Calu3 (cell line): ENCODE measurements at regions not wholly inside any gene's neighbourhood (a gene's known extent, or its start where the extent isn't known, plus 50 kb on each side); places are given as distances from the start of the nearest gene placed in this dataset.

Source experiments
- BruUV-seq: library from RNA; stranded (reverse); fragments of 400-500 nt; replicated peaks from 2 replicates; lab custom pipeline; 2021; lab: Mats Ljungman, UMichigan
- CTCF ChIA-PET: fragments of 300-600 bp; sonication (Branson Sonifier 250); formaldehyde crosslinking; loops from one replicate; lab custom pipeline; 2022; ENCODE audit warnings: antibody characterized with exemption; lab: Charles Lee
- DNase-seq: peaks from one replicate; pipeline ENCODE4 v3.0.0; 2022
- H3K27ac Mint-ChIP-seq: one replicate; pipeline ENCODE4 v1.8.0; 2022; ENCODE audit warnings: mixed read lengths; ENCODE audit not compliant: unreplicated experiment
- H3K27me3 Mint-ChIP-seq: one replicate; pipeline ENCODE4 v1.8.0; 2022; ENCODE audit warnings: mixed read lengths; ENCODE audit not compliant: unreplicated experiment
- H3K36me3 Mint-ChIP-seq: one replicate; pipeline ENCODE4 v1.8.0; 2022; ENCODE audit warnings: mild to moderate bottlenecking, moderate library complexity, mixed read lengths; ENCODE audit not compliant: insufficient read depth, unreplicated experiment
- H3K4me1 Mint-ChIP-seq: one replicate; pipeline ENCODE4 v1.8.0; 2022; ENCODE audit warnings: mild to moderate bottlenecking, low read depth, mixed read lengths; ENCODE audit not compliant: unreplicated experiment
- H3K4me3 Mint-ChIP-seq: one replicate; pipeline ENCODE4 v1.8.0; 2022; ENCODE audit warnings: mild to moderate bottlenecking, low read depth, moderate library complexity, mixed read lengths; ENCODE audit not compliant: unreplicated experiment
- H3K9me3 Mint-ChIP-seq: one replicate; pipeline ENCODE4 v1.8.0; 2022; ENCODE audit warnings: low read depth, mixed read lengths; ENCODE audit not compliant: unreplicated experiment
- CTCF ChIP-seq: fragments of 200-600 bp; IDR thresholded peaks from one replicate; pipeline ENCODE4 v1.8.0; 2022; ENCODE audit warnings: antibody characterized with exemption; ENCODE audit not compliant: unreplicated experiment
- intact Hi-C: fragments of 100-400 bp; cut with micrococcal nuclease; formaldehyde crosslinking; loops from one replicate; pipeline ENCODE4 v1.10.0; 2022; ENCODE audit not compliant: unreplicated experiment

DNA sequence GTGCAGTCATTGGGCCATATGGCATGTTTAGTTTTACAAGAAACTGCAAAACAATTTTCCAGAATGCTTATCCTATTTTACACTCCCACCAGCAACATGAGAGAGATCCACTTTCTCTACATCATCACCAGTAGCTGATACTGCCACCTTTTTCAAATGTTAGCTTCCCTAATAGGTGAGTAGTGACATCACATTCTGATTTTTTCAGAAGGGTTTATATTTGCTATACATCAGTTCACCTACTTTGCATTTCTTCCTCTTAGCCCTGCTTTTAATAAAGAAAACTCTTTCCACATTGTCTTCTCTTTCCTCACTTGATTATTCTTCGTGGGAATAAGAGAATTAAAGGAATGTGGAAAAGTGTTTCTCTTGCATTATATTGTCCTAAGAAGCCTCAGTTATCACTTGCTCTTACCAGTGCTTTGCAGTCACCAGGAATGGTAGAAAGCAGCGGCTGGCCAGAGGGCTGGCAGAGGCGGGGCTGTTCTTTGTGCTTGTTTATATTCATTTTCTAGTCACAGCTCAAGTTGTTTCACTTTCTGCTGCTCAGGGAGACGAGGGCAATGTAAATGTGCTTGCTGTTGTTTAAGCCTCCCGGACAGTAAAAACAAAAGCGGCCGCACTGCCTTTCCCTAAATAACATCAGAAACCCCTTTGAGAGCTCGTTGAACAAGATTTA is 164.8 kb downstream of the HSD17B3 start:
- TF ChIP-seq CTCF: no peak
- intact Hi-C loops: no loop called here
- DNase-seq: no peak
- H3K36me3 Mint-ChIP-seq: no peaks in the 10 kb centered on the region
- no TSS peak for BruUV-seq
- no peaks in the 10 kb centered on the region for H3K27me3 Mint-ChIP-seq
- H3K4me3 Mint-ChIP-seq: no peak overlapping the region
- CTCF ChIA-PET: interaction anchor here (0.6 kb wide), 2 partner anchors 197 to 1404 kb away, joined by 3 to 5 read pairs; no protein-coding TSS in a partner anchor
- H3K9me3 Mint-ChIP-seq: no peaks in the 10 kb centered on the region
- no peak overlapping the region for H3K27ac Mint-ChIP-seq
- no peaks in the 10 kb centered on the region for H3K4me1 Mint-ChIP-seq

DNA sequence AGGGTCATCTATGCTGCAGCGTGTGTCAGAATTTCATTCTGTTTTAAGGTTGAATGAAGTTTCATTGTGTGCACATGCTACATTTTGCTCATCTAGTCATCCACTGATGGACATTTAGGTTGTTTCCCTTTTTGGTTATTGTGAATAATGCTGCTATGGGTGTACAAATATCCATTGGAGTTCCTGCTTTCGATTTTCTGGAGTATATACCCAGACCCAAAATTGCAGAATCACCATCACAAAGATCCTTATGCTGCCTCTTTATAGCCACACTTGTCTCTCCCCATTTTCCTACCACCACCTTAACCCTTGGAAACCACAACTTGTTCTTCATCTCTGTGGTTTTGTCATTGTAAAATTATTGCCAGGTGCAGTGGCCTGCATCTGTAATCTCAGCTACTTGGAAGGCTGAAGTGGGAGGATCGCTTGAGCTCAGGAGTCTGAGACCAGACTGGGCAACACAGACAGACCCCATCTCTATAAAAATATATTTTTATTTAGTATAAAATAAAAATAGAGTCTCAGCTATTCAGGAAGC is 166.2 kb downstream of the HSD17B3 start:
- peaks cover 7% of the 10 kb centered on the region for H3K27me3 Mint-ChIP-seq
- BruUV-seq: no TSS peak
- no peak for DNase-seq
- H3K9me3 Mint-ChIP-seq: no peaks in the 10 kb centered on the region
- H3K36me3 Mint-ChIP-seq: no peaks in the 10 kb centered on the region
- CTCF ChIA-PET: interaction anchor here (0.5 kb wide), 1 partner anchor 63 kb away, joined by 3 read pairs; no protein-coding TSS in a partner anchor
- H3K4me1 Mint-ChIP-seq: no peaks in the 10 kb centered on the region
- no peak for TF ChIP-seq CTCF
- H3K4me3 Mint-ChIP-seq: no peak overlapping the region
- intact Hi-C loops: no loop called here
- no peak overlapping the region for H3K27ac Mint-ChIP-seq

DNA sequence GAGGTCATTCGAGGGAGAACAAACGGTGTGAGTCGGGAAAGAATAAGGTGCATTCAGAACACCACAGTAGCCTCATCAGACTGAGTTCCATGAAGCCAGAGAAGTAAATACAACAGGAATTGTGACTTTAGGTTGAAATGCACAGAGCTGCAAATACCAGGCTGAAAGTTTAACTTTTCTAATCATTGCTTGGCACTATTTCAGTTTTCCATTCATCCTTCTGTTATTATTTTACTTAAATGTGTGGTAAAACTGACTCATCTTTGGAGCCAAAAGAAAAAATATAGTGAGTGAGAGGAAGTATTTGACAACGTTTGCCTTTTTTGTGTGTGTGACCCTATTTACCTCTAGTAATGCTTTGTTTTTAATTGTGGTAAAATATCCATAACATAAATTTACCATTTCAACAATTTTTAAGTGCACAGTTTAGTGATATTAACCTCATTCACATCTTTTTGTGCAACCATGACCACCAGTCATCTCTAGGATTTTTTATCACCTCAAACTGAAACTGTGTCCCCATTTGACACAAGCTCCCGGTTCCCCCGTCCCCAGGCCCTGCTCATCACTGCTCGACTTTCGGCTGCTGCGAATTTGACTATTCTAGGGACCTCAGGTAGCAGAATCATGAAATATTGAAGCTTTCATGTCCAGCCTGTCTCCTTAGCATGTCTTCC is 166.8 kb downstream of the HSD17B3 start:
- Mint-ChIP-seq H3K4me3 (no peak overlapping the region), H3K36me3 (no peaks in the 10 kb centered on the region), H3K4me1 (no peaks in the 10 kb centered on the region), H3K9me3 (no peaks in the 10 kb centered on the region), H3K27me3 (peaks cover 14% of the 10 kb centered on the region), H3K27ac (no peak overlapping the region)
- intact Hi-C loops: no loop called here
- DNase-seq: no peak
- TF ChIP-seq CTCF: no peak
- CTCF ChIA-PET: interaction anchor here (0.5 kb wide), 1 partner anchor 63 kb away, joined by 3 read pairs; no protein-coding TSS in a partner anchor
- no TSS peak for BruUV-seq

DNA sequence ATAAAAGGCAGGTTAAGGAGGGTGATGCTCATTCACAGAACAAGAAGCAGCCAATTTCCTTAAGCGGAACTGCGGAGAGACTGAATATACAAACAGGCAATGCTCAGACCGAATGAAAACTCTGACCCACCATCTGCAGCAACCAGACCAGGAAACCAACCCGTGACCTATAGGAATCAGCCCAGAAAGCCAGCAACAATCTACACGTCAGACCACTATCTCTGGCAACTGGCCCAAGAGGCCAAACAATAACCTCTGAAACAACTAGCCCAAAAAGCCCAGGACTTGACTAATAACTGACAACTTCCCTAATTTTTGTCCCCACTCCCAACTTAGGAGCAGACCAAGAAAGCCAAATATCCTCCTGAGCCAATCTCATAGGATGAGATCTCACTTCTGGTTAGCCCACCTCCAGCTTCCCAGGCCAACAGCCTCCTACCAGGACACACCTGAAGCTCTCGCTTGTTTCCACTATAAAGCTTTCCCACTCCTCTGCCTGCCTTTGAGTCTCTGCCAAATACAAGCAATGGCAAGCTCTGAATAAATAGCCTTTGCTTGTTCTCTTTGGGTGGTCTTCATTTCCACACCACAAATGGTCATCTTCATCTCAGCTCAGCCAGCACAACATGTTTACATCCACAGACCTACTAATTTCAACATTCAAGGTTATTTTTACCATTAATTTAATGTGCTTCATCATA is 168.5 kb downstream of the HSD17B3 start:
- CTCF ChIA-PET: no interaction called here
- Mint-ChIP-seq H3K27ac (no peak overlapping the region), H3K36me3 (no peaks in the 10 kb centered on the region), H3K4me1 (no peaks in the 10 kb centered on the region), H3K4me3 (no peak overlapping the region), H3K9me3 (no peaks in the 10 kb centered on the region), H3K27me3 (peaks cover 19% of the 10 kb centered on the region)
- intact Hi-C loops: no loop called here
- no TSS peak for BruUV-seq
- DNase-seq: no peak
- no peak for TF ChIP-seq CTCF
